Caco-2 (cell line): ENCODE measurements at regions not wholly inside any gene's neighbourhood (a gene's known extent, or its start where the extent isn't known, plus 50 kb on each side); places are given as distances from the start of the nearest gene placed in this dataset.

Experiments
- BruUV-seq: library from RNA; stranded (reverse); fragments of 400-500 nt; replicated peaks from 2 replicates; lab custom pipeline; 2021; lab: Mats Ljungman, UMichigan
- CTCF ChIA-PET: fragments of 300-600 bp; sonication (Branson Sonifier 250); formaldehyde crosslinking; loops from one replicate; lab custom pipeline; 2022; ENCODE audit warnings: antibody characterized with exemption; lab: Charles Lee
- POLR2A ChIA-PET: fragments of 300-600 bp; sonication (Branson Sonifier 250); formaldehyde crosslinking; loops from one replicate; lab custom pipeline; 2022; ENCODE audit warnings: antibody characterized with exemption; lab: Charles Lee
- DNase-seq, 2 experiments: peaks; one replicate each; pipeline versions ENCODE4 v3.0.0 to v3.0.0-alpha.2; 2020 to 2022
- H3K27me3 ChIP-seq: replicated peaks from 2 replicates; pipeline ENCODE4 v1.6.0; 2011; ENCODE audit warnings: low read length; ENCODE audit not compliant: control insufficient read depth, insufficient read depth
- H3K36me3 ChIP-seq: 2 replicates; pipeline ENCODE4 v1.5.1; 2011; ENCODE audit warnings: low read length; ENCODE audit not compliant: control insufficient read depth, insufficient read depth
- H3K4me1 ChIP-seq: fragments of 250-450 bp; sonication (Bioruptor Pico); 2 replicates; pipeline ENCODE4 v1.5.1; 2020; ENCODE audit warnings: mild to moderate bottlenecking
- H3K4me3 ChIP-seq: 2 replicates; pipeline ENCODE4 v1.5.1; 2011; ENCODE audit warnings: low read depth, mild to moderate bottlenecking, control low read depth, low read length
- H3K9me3 ChIP-seq: fragments of 250-450 bp; sonication (Bioruptor Pico); 2 replicates; pipeline ENCODE4 v1.5.1; 2020; ENCODE audit warnings: mild to moderate bottlenecking, moderate library complexity
- H3K27ac Mint-ChIP-seq: one replicate; pipeline ENCODE4 v1.8.0; 2022; ENCODE audit warnings: mixed read lengths; ENCODE audit not compliant: unreplicated experiment
- H3K27me3 Mint-ChIP-seq: one replicate; pipeline ENCODE4 v1.8.0; 2022; ENCODE audit warnings: mixed read lengths; ENCODE audit not compliant: insufficient read depth, unreplicated experiment
- H3K36me3 Mint-ChIP-seq: one replicate; pipeline ENCODE4 v1.8.0; 2022; ENCODE audit warnings: mild to moderate bottlenecking, mixed read lengths; ENCODE audit not compliant: insufficient read depth, unreplicated experiment
- H3K4me1 Mint-ChIP-seq: one replicate; pipeline ENCODE4 v1.8.0; 2022; ENCODE audit warnings: low read depth, mixed read lengths; ENCODE audit not compliant: unreplicated experiment
- H3K4me3 Mint-ChIP-seq: one replicate; pipeline ENCODE4 v1.8.0; 2022; ENCODE audit warnings: mild to moderate bottlenecking, moderate library complexity, mixed read lengths; ENCODE audit not compliant: unreplicated experiment
- H3K9me3 Mint-ChIP-seq: one replicate; pipeline ENCODE4 v1.8.0; 2022; ENCODE audit warnings: mixed read lengths; ENCODE audit not compliant: unreplicated experiment
- CTCF ChIP-seq, 2 experiments: fragments of 200-600 bp in 1 of 2; IDR thresholded peaks; 1 replicate in 1 of 2; 2 replicates in 1 of 2; pipeline versions ENCODE4 v1.5.1 to v1.8.0; 2011 to 2022; ENCODE audit warnings: antibody characterized with exemption in 1 of 2, control low read depth in 1 of 2, inconsistent platforms in 1 of 2, low read depth in 1 of 2, low read length in 1 of 2, mild to moderate bottlenecking in 1 of 2, moderate library complexity in 1 of 2; ENCODE audit not compliant: insufficient read depth in 1 of 2, severe bottlenecking in 1 of 2, unreplicated experiment in 1 of 2
- intact Hi-C: fragments of 100-400 bp; cut with micrococcal nuclease; formaldehyde crosslinking; loops from one replicate; pipeline ENCODE4 v1.10.0; 2022; ENCODE audit not compliant: unreplicated experiment

DNA sequence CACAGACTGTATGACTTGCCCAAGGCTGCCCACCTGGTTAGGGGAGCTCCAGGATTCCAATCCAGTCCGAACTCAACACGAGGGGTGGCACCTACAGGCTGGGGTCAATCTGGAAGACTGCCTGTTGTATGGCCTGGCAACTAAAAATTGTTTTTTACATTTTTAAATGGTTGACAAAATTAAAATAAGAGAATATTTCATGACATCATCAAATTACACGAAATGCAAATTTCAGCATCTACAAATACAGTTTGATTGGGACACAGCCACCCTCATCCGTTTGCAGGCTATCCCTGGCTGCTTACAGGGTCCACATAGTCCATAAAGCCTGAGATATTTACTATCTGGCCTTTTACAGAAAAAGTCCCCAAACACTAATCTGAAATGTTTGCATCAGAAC, 235.9 kb upstream of the GMDS start:
- Histone ChIP-seq H3K27me3 (no peaks in the 10 kb centered on the region), H3K36me3 (no peaks in the 10 kb centered on the region), H3K9me3 (peaks cover under 1% of the 10 kb centered on the region; the same call in 1 of the 2 replicates), H3K4me1 (peaks cover 19% of the 10 kb centered on the region), H3K4me3 (no peak overlapping the region)
- TF ChIP-seq CTCF (IDR thresholded peaks at IDR 0.05; ENCODE audit: insufficient read depth in 1 of 2, low read depth in 1 of 2, low read length in 1 of 2, severe bottlenecking in 1 of 2, unreplicated experiment in 1 of 2) = no peak
- POLR2A ChIA-PET = no interaction called here
- H3K4me1 Mint-ChIP-seq = peaks cover 17% of the 10 kb centered on the region
- H3K4me3 Mint-ChIP-seq = no peak overlapping the region
- peaks cover 10% of the 10 kb centered on the region for H3K9me3 Mint-ChIP-seq
- BruUV-seq = no TSS peak
- H3K36me3 Mint-ChIP-seq = peaks cover 5% of the 10 kb centered on the region
- CTCF ChIA-PET = no interaction called here
- no peaks in the 10 kb centered on the region for H3K27me3 Mint-ChIP-seq
- no peak overlapping the region for H3K27ac Mint-ChIP-seq
- DNase-seq = no peak
- intact Hi-C loops = no loop called here

GRCh38 chr6:2480267-2480966, 235.0 kb upstream of the GMDS start:
- no TSS peak for BruUV-seq
- Mint-ChIP-seq H3K27me3 (no peaks in the 10 kb centered on the region), H3K36me3 (peaks cover 6% of the 10 kb centered on the region), H3K9me3 (peaks cover 10% of the 10 kb centered on the region), H3K4me3 (no peak overlapping the region), H3K27ac (no peak overlapping the region), H3K4me1 (peaks cover 22% of the 10 kb centered on the region)
- intact Hi-C loops = no loop called here
- no peaks in the 10 kb centered on the region for H3K36me3 ChIP-seq
- no peaks in the 10 kb centered on the region for H3K27me3 ChIP-seq
- H3K9me3 ChIP-seq = peaks cover 2% of the 10 kb centered on the region; the same call in 1 of the 2 replicates
- H3K4me1 ChIP-seq = peaks cover 25% of the 10 kb centered on the region
- DNase-seq = no peak
- CTCF ChIA-PET = no interaction called here
- POLR2A ChIA-PET = no interaction called here
- TF ChIP-seq CTCF (IDR thresholded peaks at IDR 0.05; ENCODE audit: insufficient read depth in 1 of 2, low read depth in 1 of 2, low read length in 1 of 2, severe bottlenecking in 1 of 2, unreplicated experiment in 1 of 2) = no peak
- no peak overlapping the region for H3K4me3 ChIP-seq

DNA sequence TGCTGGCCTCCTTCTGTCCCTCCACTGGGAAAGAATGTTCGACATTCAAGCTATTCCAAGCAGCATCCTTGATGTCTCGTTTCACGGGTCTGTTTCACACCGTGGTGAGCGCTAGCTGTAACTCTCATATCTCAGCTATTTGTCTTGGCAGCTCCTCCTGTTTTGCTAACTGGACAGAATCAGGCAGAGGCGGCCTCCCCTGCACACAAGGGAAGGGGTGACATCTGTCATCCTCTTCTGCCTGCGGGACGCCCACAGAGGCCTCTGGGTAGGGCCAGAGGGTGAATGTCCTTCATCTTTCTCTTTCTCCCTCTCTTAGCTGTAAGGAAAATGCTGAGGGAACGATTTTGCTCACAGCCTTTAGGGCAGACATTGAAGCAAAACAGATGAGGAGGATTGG, 232.8 kb upstream of the GMDS start:
- peaks cover 8% of the 10 kb centered on the region for H3K9me3 Mint-ChIP-seq
- Histone ChIP-seq H3K36me3 (no peaks in the 10 kb centered on the region), H3K4me3 (no peak overlapping the region), H3K4me1 (peaks cover 25% of the 10 kb centered on the region), H3K27me3 (no peaks in the 10 kb centered on the region), H3K9me3 (peaks cover 2% of the 10 kb centered on the region; the same call in 1 of the 2 replicates)
- H3K36me3 Mint-ChIP-seq = peaks cover 6% of the 10 kb centered on the region
- intact Hi-C loops = no loop called here
- ChIA-PET CTCF (interaction anchor here (0.6 to 0.7 kb wide), 2 partner anchors 37 to 156 kb away, joined by 3 read pairs; no protein-coding TSS in a partner anchor), POLR2A (interaction anchor here (0.5 kb wide), 1 partner anchor 361 kb away, joined by 3 read pairs; no protein-coding TSS in a partner anchor)
- H3K4me3 Mint-ChIP-seq = no peak overlapping the region
- peak overlapping the region; percentile 43 for H3K27ac Mint-ChIP-seq
- peak in 1 of 2 experiments; percentile 48 for DNase-seq
- no peak for TF ChIP-seq CTCF (IDR thresholded peaks at IDR 0.05; ENCODE audit: insufficient read depth in 1 of 2, low read depth in 1 of 2, low read length in 1 of 2, severe bottlenecking in 1 of 2, unreplicated experiment in 1 of 2)
- no TSS peak for BruUV-seq
- H3K27me3 Mint-ChIP-seq = no peaks in the 10 kb centered on the region
- H3K4me1 Mint-ChIP-seq = peaks cover 22% of the 10 kb centered on the region
